ENCODE measurements at regions not wholly inside any gene's neighbourhood (a gene's known extent, or its start where the extent isn't known, plus 50 kb on each side); places are given as distances from the start of the nearest gene placed in this dataset.

DNA sequence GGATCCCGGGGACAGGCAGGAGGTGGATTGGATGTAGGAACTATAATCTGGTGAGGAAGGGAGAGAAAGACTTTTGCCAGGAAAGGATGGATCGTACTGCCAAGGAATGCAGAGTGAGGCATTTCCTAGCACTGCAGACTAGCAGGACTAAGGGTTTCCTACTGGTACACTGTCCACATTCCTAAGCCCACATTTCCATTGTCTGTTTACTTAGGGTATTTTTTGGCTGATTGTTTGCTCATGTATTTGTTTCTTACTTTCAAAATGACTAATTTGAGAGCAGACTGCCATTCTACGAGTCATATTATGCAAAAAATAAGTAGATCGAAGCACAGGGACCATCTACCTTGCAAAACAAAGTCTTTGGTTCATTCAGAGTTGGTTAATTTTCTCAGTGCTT lies 1029.5 kb upstream of the NR2F2 start:
- ATAC-seq (ENCODE audit: low FRiP score), result peak; percentile 48
- Histone ChIP-seq H3K4me3 (ENCODE audit: low read length in 2 of 2) (no peak overlapping the region), H3K27me3 (ENCODE audit: control insufficient read depth in 1 of 2, insufficient read depth in 2 of 2, low read length in 1 of 2) (no peaks in the 10 kb centered on the region), H3K9me3 (ENCODE audit: control insufficient read depth, low read length) (no peaks in the 10 kb centered on the region), H3K27ac (ENCODE audit: low read depth in 1 of 2, low read length in 2 of 2) (peak overlapping the region in 1 of 2 donors; percentile 47), H3K36me3 (ENCODE audit: control insufficient read depth in 1 of 2, insufficient read depth in 2 of 2, low read length in 1 of 2) (no peaks in the 10 kb centered on the region), H3K4me1 (ENCODE audit: control insufficient read depth in 1 of 2, insufficient read depth in 2 of 2, low read length in 2 of 2) (no peaks in the 10 kb centered on the region)
- DNase-seq, result no peak
- intact Hi-C loops (cut with DNase I), result no loop called here
- 22 to 58% methylated on average over 4 of the region's 4 CpGs for WGBS, 2 donors

DNA sequence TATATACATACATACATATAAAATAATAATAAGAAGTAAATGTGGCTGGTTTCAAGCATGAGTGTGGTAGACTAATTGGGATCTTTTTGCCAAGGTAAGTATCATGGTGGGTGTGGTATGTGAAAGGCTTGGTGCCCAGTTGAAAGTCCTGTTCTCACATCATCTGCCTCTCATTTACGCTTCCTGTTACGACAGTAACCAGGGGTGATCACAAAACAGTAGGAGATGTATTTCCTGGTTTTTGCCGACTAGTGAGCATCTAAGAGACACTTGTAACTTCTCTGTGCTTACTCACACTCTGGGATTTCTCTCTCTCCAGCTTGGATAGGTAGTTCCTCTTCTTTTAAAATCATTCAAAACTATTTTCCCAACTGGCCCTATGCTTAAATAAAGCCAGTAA lies 1028.3 kb upstream of the NR2F2 start:
- Histone ChIP-seq H3K9me3 (ENCODE audit: control insufficient read depth, low read length) (no peaks in the 10 kb centered on the region), H3K36me3 (ENCODE audit: control insufficient read depth in 1 of 2, insufficient read depth in 2 of 2, low read length in 1 of 2) (no peaks in the 10 kb centered on the region), H3K4me3 (ENCODE audit: low read length in 2 of 2) (no peak overlapping the region), H3K4me1 (ENCODE audit: control insufficient read depth in 1 of 2, insufficient read depth in 2 of 2, low read length in 2 of 2) (no peaks in the 10 kb centered on the region), H3K27ac (ENCODE audit: low read depth in 1 of 2, low read length in 2 of 2) (no peak overlapping the region), H3K27me3 (ENCODE audit: control insufficient read depth in 1 of 2, insufficient read depth in 2 of 2, low read length in 1 of 2) (no peaks in the 10 kb centered on the region)
- 82 to 83% methylated on average over 3 of the region's 3 CpGs for WGBS, 2 donors
- ATAC-seq (ENCODE audit: low FRiP score), result no peak
- intact Hi-C loops (cut with DNase I), result no loop called here
- no peak for DNase-seq

- ATAC-seq (ENCODE audit: low FRiP score) (no peak), DNase-seq (no peak)
- intact Hi-C loops (cut with DNase I), result no loop called here
- 79 to 83% methylated on average over 6 of the region's 6 CpGs for WGBS, 2 donors
- Histone ChIP-seq H3K9me3 (ENCODE audit: control insufficient read depth, low read length) (no peaks in the 10 kb centered on the region), H3K4me3 (ENCODE audit: low read length in 2 of 2) (no peak overlapping the region), H3K36me3 (ENCODE audit: control insufficient read depth in 1 of 2, insufficient read depth in 2 of 2, low read length in 1 of 2) (no peaks in the 10 kb centered on the region), H3K27me3 (ENCODE audit: control insufficient read depth in 1 of 2, insufficient read depth in 2 of 2, low read length in 1 of 2) (no peaks in the 10 kb centered on the region), H3K27ac (ENCODE audit: low read depth in 1 of 2, low read length in 2 of 2) (no peak overlapping the region), H3K4me1 (ENCODE audit: control insufficient read depth in 1 of 2, insufficient read depth in 2 of 2, low read length in 2 of 2) (no peaks in the 10 kb centered on the region)
Measured at GRCh38 chr15:95302809-95303208, 1027.7 kb upstream of the NR2F2 start.

- Histone ChIP-seq H3K4me1 (ENCODE audit: control insufficient read depth in 1 of 2, insufficient read depth in 2 of 2, low read length in 2 of 2) (no peaks in the 10 kb centered on the region), H3K9me3 (ENCODE audit: control insufficient read depth, low read length) (no peaks in the 10 kb centered on the region), H3K4me3 (ENCODE audit: low read length in 2 of 2) (no peak overlapping the region), H3K27me3 (ENCODE audit: control insufficient read depth in 1 of 2, insufficient read depth in 2 of 2, low read length in 1 of 2) (no peaks in the 10 kb centered on the region), H3K27ac (ENCODE audit: low read depth in 1 of 2, low read length in 2 of 2) (no peak overlapping the region), H3K36me3 (ENCODE audit: control insufficient read depth in 1 of 2, insufficient read depth in 2 of 2, low read length in 1 of 2) (no peaks in the 10 kb centered on the region)
- WGBS, 2 donors, result 73 to 86% methylated on average over 4 of the region's 4 CpGs
- intact Hi-C loops (cut with DNase I), result no loop called here
- DNase-seq (no peak), ATAC-seq (ENCODE audit: low FRiP score) (peak; percentile 44)
Measured at GRCh38 chr15:95303713-95304112, 1026.8 kb upstream of the NR2F2 start.

DNA sequence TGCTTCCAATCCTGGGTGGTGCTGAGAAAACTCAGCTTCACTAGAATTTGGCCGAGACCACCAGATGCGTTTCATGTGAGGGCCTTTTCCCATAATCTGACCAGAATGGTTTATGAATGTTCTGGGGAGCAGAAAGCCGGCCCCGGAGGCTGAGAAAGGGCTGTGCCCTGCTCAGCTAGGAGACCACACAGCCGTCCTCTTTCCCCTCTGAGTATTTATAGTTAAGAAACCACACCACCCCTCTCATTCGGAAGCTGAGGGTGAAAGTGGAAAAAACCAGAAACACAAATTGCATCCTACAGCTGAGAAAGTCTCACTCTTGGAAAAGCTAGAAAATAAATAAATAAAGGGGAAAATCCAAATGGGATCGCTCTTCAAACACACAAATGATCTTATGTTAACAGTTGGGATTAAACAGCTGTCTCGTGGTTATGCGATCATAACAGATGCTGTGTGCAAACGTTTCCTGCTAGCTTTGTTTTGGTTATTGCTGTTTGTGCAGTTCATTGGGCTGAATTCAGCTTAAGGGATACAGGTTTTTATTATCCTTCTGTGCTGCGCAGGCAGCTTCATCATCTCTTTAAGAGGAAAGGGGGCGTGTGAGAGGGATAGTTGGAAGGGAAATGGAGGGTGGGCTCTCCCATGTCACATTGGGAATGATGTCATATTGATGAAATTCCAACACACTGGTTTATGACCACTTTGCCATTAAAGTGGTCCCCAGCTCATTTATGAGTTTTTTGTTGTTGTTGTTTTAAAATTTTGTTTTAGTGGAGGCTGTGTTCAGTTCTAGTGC lies 1026.2 kb upstream of the NR2F2 start:
- H3K27ac ChIP-seq (ENCODE audit: low read depth in 1 of 2, low read length in 2 of 2), result no peak overlapping the region
- H3K36me3 ChIP-seq (ENCODE audit: control insufficient read depth in 1 of 2, insufficient read depth in 2 of 2, low read length in 1 of 2), result no peaks in the 10 kb centered on the region
- ATAC-seq (ENCODE audit: low FRiP score), result peak; percentile 78
- H3K4me1 ChIP-seq (ENCODE audit: control insufficient read depth in 1 of 2, insufficient read depth in 2 of 2, low read length in 2 of 2), result no peaks in the 10 kb centered on the region
- no peak overlapping the region for H3K4me3 ChIP-seq (ENCODE audit: low read length in 2 of 2)
- whole genome bisulfite sequencing, 2 donors, result 65 to 67% methylated on average over 12 of the region's 12 CpGs
- no peak for DNase-seq
- no peaks in the 10 kb centered on the region for H3K27me3 ChIP-seq (ENCODE audit: control insufficient read depth in 1 of 2, insufficient read depth in 2 of 2, low read length in 1 of 2)
- intact Hi-C loops (cut with DNase I), result no loop called here
- no peaks in the 10 kb centered on the region for H3K9me3 ChIP-seq (ENCODE audit: control insufficient read depth, low read length)

DNA sequence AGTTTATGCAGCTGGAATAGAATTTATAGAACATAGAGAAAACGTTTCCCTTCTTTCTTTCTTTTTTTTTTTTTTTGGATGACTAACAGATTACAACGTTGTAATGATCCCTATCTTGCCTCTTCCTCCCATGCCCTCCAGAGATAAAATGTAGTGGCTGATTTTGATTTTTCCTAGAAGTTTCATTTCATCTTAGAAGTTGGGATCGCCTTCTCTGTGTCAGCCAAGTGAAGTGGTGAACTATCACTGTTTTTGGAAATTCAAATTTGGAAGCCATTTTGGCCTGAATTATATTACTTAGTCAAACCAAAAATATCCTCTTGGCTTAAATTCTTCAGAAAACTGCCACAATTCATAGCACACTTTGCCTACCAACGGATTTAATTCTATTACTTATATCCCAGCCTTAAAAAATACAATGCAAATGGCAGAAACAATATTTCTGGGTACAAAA lies 1025.5 kb upstream of the NR2F2 start:
- H3K27ac ChIP-seq (ENCODE audit: low read depth in 1 of 2, low read length in 2 of 2), result no peak overlapping the region
- H3K36me3 ChIP-seq (ENCODE audit: control insufficient read depth in 1 of 2, insufficient read depth in 2 of 2, low read length in 1 of 2), result no peaks in the 10 kb centered on the region
- H3K9me3 ChIP-seq (ENCODE audit: control insufficient read depth, low read length), result no peaks in the 10 kb centered on the region
- no peaks in the 10 kb centered on the region for H3K27me3 ChIP-seq (ENCODE audit: control insufficient read depth in 1 of 2, insufficient read depth in 2 of 2, low read length in 1 of 2)
- H3K4me1 ChIP-seq (ENCODE audit: control insufficient read depth in 1 of 2, insufficient read depth in 2 of 2, low read length in 2 of 2), result no peaks in the 10 kb centered on the region
- no peak for DNase-seq
- WGBS, 2 donors, result 24 to 28% methylated on average over 4 of the region's 4 CpGs
- no peak overlapping the region for H3K4me3 ChIP-seq (ENCODE audit: low read length in 2 of 2)
- intact Hi-C loops (cut with DNase I), result no loop called here
- ATAC-seq (ENCODE audit: low FRiP score), result no peak

GRCh38 chr15:95307115-95307514 lies 1023.4 kb upstream of the NR2F2 start:
- H3K4me1 ChIP-seq (ENCODE audit: control insufficient read depth in 1 of 2, insufficient read depth in 2 of 2, low read length in 2 of 2), result no peaks in the 10 kb centered on the region
- intact Hi-C loops (cut with DNase I), result no loop called here

GRCh38 chr15:95319242-95319641 lies 1011.3 kb upstream of the NR2F2 start:
- Histone ChIP-seq H3K27ac (ENCODE audit: low read depth in 1 of 2, low read length in 2 of 2) (no peak overlapping the region), H3K4me1 (ENCODE audit: control insufficient read depth in 1 of 2, insufficient read depth in 2 of 2, low read length in 2 of 2) (no peaks in the 10 kb centered on the region), H3K36me3 (ENCODE audit: control insufficient read depth in 1 of 2, insufficient read depth in 2 of 2, low read length in 1 of 2) (no peaks in the 10 kb centered on the region), H3K4me3 (ENCODE audit: low read length in 2 of 2) (no peak overlapping the region), H3K27me3 (ENCODE audit: control insufficient read depth in 1 of 2, insufficient read depth in 2 of 2, low read length in 1 of 2) (no peaks in the 10 kb centered on the region), H3K9me3 (ENCODE audit: control insufficient read depth, low read length) (no peaks in the 10 kb centered on the region)
- intact Hi-C loops (cut with DNase I), result no loop called here
- ATAC-seq (ENCODE audit: low FRiP score) (no peak), DNase-seq (no peak)
- 64 to 79% methylated on average over 4 of the region's 4 CpGs for WGBS, 2 donors

More at GRCh38 chr15:95307115-95307514, 1023.4 kb upstream of the NR2F2 start:
- ATAC-seq (ENCODE audit: low FRiP score) (no peak), DNase-seq (no peak)
- H3K27ac ChIP-seq (ENCODE audit: low read depth in 1 of 2, low read length in 2 of 2), result no peak overlapping the region
- H3K4me3 ChIP-seq (ENCODE audit: low read length in 2 of 2), result no peak overlapping the region
- 96 to 98% methylated on average over 4 of the region's 4 CpGs for WGBS, 2 donors
- no peaks in the 10 kb centered on the region for H3K9me3 ChIP-seq (ENCODE audit: control insufficient read depth, low read length)
- H3K27me3 ChIP-seq (ENCODE audit: control insufficient read depth in 1 of 2, insufficient read depth in 2 of 2, low read length in 1 of 2), result no peaks in the 10 kb centered on the region
- no peaks in the 10 kb centered on the region for H3K36me3 ChIP-seq (ENCODE audit: control insufficient read depth in 1 of 2, insufficient read depth in 2 of 2, low read length in 1 of 2)

DNA sequence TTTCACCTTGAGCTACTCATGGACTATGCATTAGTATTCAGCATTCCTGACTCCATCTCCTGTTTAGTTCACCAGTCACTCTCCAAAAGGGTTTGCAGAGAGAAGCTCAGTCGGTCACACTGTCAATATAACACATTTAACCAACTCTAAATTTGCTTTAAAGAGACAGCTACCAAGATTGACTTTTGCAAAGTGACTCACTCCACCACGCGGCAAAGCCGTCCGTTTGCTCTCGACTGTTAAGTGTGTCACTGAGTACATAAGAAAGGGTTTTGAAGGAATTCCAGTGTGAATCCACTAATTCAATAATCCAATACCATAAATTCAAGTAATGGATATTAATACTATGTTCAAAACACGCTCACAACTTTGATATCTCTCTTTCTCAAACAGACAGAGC lies 1006.7 kb upstream of the NR2F2 start:
- intact Hi-C loops (cut with DNase I), result no loop called here
- no peak overlapping the region for H3K4me3 ChIP-seq (ENCODE audit: low read length in 2 of 2)
- no peaks in the 10 kb centered on the region for H3K9me3 ChIP-seq (ENCODE audit: control insufficient read depth, low read length)
- ATAC-seq (ENCODE audit: low FRiP score), result no peak
- H3K27ac ChIP-seq (ENCODE audit: low read depth in 1 of 2, low read length in 2 of 2), result no peak overlapping the region
- peaks cover 0 to 3% of the 10 kb centered on the region in 2 donors for H3K4me1 ChIP-seq (ENCODE audit: control insufficient read depth in 1 of 2, insufficient read depth in 2 of 2, low read length in 2 of 2)
- WGBS, 2 donors, result 84% methylated on average over 7 of the region's 7 CpGs
- DNase-seq, result no peak
- H3K36me3 ChIP-seq (ENCODE audit: control insufficient read depth in 1 of 2, insufficient read depth in 2 of 2, low read length in 1 of 2), result no peaks in the 10 kb centered on the region
- no peaks in the 10 kb centered on the region for H3K27me3 ChIP-seq (ENCODE audit: control insufficient read depth in 1 of 2, insufficient read depth in 2 of 2, low read length in 1 of 2)

Data from aorta (tissue), 5 donors.